Medulla oblongata (tissue), 1 donor: ENCODE measurements at regions not wholly inside any gene's neighbourhood (a gene's known extent, or its start where the extent isn't known, plus 50 kb on each side); places are given as distances from the start of the nearest gene placed in this dataset.
"Not testable (repeated sequence)": the region's sequence is repeated elsewhere in the genome, so short reads cannot be mapped to it uniquely, and the experiment has no call there.

Experiments used
- DNase-seq: peaks from one replicate; pipeline ENCODE4 v3.0.0-alpha.2; 2015; ENCODE audit errors: extremely low spot score

- no peak for DNase-seq
Observed at GRCh38 chr6:81624453-81624852, 128.0 kb downstream of the TENT5A start.

DNA sequence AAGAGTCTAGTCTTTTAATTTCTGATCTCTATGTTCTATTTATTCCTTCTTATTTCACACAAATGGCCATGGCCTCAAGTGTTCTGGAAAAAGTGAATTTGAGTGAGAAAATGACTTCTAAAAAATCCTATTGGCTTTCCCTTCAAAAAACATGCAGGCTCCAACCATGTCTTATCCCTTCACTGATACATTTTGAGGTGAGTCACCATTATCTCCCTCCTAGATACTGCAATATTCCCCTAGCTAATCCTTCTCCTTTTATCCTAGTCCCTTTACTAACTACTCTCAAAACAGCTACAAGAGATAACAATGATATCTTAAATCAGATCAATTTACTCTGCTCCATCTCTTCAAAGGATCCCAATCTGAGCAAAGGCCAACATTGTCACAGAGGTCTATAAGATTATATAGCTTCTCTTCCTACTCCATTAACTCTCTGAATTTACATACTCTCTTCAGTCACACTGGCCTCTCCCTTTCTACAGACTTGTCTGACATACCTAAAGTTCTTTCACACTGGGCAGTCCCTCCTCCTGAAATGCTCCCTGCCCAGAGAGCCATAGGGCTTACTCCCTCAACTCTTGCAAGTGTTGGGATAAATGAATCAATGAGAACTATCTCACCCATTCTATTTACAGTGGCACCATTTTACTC, 129.2 kb downstream of the TENT5A start:
- no peak for DNase-seq

- DNase-seq, result no peak
Observed at GRCh38 chr6:81621816-81622395, 130.6 kb downstream of the TENT5A start.

GRCh38 chr6:81614292-81614691, 138.2 kb downstream of the TENT5A start:
- no peak for DNase-seq

GRCh38 chr6:81613606-81614005, 138.9 kb downstream of the TENT5A start:
- no peak for DNase-seq

DNA sequence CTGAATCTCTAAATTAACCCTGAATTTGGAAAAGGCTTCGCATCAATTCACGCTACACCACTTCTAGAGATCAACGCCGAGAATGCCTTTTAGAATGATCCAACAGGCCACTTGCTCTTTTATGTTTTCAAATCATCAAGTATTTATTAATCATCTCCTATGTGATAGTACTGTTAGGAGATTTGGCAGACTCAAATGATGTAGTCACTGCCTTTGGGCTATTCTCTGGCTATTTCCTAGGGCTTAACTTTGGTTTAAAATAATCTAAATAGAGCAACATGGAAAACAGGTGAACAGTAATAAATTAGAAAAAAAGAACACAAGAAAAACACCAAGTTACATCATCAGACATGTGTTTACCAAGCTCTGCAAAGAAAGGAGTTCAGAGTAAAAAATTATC, 140.3 kb downstream of the TENT5A start:
- no peak for DNase-seq

- no peak for DNase-seq
Observed at GRCh38 chr6:81609736-81610135, 142.7 kb downstream of the TENT5A start.

DNA sequence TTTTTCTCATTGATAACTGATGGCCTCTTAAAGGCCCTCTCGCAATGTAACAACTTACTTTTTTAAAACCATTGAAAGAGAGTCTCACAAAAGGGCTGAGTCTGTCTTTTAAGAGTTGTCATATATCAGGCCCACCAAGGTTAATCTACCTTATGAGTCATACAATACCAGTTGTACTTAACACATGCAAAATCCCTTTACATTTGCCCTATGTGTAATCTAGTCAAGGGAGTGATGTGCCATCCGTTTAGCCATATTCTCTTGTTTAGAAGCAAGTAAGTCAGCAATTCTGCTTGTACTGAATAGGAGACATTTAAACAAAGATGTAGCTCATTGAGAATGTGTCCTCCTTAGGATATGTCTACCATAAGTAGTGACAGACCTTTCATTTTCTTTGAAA, 143.7 kb downstream of the TENT5A start:
- DNase-seq, result no peak

DNA sequence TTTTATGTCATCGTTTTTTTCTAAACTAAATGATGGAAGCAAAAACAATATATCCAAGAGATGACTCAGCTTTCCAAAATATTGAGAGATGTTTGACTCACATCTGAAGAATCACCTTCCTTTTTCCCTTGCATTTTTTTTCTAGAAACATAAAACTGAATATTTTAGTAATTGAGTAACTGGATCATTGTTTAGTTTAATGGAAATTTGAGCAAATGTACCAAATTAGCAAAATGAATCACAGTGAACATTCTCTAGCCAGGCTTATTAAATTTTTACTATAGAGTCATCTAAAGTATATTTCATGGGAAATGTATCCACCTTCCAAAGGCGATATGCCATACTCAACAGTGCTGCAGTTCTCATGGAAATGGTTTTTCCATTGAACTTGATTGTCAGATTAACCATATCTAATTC, 145.5 kb downstream of the TENT5A start:
- no peak for DNase-seq

GRCh38 chr6:81605526-81605925, 147.0 kb downstream of the TENT5A start:
- no peak for DNase-seq

GRCh38 chr6:81601918-81602317, 150.6 kb downstream of the TENT5A start:
- no peak for DNase-seq

DNA sequence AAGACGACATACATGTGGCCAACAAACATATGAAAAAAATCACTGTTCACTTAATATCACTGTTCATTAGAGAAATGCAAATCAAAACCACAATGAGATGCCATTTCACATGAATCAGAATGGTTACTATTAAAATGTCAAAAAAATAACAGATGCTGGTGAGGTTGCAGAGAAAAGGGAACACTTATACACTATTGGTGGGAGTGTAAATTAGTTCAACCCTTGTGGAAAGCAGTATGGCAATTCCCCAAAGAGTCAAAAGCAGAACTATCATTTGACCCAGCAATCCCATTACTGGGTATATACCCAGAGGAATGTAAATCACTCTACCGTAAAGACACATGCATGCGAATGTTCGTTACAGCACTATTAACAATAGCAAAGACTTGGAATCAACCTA, 152.0 kb downstream of the TENT5A start:
- not testable (repeated sequence) for DNase-seq

GRCh38 chr6:81594501-81594900, 158.0 kb downstream of the TENT5A start:
- DNase-seq, result no peak

DNA sequence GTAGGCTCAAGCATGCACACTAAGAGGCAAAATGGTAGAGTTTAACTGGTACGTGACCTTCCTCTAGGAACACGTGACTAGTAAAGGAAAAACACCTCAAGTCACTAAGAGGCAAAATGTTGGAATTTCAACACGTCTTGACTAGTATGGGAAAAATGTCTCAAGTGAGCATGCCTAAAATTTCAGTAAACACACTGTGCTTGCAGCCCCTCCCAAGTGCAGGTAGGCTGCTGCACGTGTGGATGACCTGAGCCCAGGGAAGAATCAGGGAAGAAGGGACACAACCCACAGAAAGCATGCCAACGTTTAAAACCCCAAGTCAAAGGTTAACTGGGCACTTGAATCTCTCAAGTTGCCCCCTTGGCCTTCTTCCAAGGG, 162.2 kb downstream of the TENT5A start:
- no peak for DNase-seq

- no peak for DNase-seq
Observed at GRCh38 chr6:81589465-81590313, 162.8 kb downstream of the TENT5A start.

GRCh38 chr6:81585686-81586085, 166.8 kb downstream of the TENT5A start:
- not testable (repeated sequence) for DNase-seq

DNA sequence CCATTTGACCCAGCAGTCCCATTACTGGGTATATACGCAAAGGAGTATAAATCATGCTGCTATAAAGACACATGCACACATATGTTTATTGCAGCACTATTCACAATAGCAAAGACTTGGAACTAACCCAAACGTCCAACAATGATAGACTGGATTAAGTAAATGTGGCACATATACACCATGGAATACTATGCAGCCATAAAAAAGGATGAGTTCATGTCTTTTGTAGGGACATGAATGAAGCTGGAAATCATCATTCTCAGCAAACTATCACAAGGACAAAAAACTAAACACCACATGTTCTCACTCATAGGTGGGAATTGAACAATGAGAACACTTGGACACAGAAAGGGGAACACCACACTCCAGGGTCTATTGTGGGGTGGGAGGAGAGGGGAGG, 168.3 kb downstream of the TENT5A start:
- DNase-seq, result not testable (repeated sequence)

DNA sequence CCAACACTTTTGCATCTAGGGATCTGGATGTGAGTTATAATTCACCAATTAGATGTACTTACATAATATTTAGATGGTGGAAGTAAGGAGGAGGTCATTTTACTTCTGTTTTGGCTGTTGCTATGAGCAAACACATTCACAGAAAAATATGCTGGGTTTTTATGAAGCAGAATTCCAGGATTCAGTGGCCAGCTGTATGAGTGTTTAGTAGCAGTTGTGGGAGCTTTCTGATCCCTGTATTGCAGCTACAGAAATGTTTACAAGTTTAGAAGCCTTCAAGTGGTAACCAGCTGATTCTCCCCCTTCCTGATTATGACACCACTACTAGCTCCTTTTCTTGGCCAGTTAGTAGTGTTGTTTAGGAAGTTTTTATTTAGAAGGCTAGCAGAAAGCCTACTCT, 177.0 kb downstream of the TENT5A start:
- no peak for DNase-seq

- no peak for DNase-seq
Observed at GRCh38 chr6:81572020-81572419, 180.5 kb downstream of the TENT5A start.

- DNase-seq, result no peak
Observed at GRCh38 chr6:81570681-81571080, 181.8 kb downstream of the TENT5A start.

GRCh38 chr6:81568973-81569372, 183.5 kb downstream of the TENT5A start:
- no peak for DNase-seq

DNA sequence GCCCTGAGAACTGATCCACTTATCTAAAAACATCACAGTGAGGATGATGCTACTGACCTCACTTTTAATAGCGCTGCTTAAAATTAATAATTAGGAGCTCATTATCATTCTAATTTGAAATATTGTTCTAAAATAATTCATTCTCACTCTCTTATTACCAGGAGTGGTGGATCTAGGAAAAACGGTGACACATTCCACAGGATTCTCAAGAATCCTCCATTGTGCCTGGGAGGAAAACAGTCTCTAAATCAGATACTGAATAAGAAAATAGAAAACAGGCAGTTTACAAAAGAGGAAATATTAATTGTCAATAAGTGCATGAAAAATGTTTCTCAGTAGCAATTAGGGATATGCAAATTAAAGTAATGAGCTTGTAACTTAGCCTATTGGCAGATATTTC, 187.4 kb downstream of the TENT5A start:
- no peak for DNase-seq

DNA sequence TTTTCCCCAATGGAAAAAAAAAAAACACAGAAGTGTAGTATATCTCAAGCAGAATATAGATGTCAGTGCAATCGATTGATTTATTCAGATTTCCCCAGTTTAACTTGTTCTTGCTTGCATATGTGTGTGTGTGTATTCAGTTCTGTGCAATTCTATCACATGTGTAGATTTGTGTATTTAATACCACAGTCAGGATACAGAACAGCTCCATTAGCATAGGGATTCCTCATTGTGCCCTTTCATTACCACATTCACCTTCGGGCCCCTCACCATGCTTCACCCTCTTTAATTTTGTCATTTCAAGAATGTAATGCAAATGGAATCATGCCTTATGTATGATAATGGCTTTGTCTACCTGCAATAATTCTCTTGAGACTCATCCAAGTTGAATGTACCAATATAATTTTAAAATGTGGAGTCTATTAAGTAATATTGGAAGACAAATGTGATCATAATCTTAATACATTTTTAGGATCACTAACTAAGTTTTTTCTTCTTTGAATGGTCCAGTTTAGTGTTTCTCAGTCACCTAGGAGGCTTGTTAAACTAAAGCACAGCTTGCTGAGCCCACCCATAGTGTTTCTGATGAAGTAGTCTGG, 187.9 kb downstream of the TENT5A start:
- no peak for DNase-seq
